Stimulated activated CD8-positive, alpha-beta memory T cell treated with anti-CD3 and anti-CD28 coated beads, Interleukin-15, amount 100 ng/mL, for 24 hours (primary cell): ENCODE measurements at regions not wholly inside any gene's neighbourhood (a gene's known extent, or its start where the extent isn't known, plus 50 kb on each side); places are given as distances from the start of the nearest gene placed in this dataset.
"Not testable (repeated sequence)": the region's sequence is repeated elsewhere in the genome, so short reads cannot be mapped to it uniquely, and the experiment has no call there.

Experiments
- DNase-seq: peaks from one replicate; pipeline ENCODE4 v3.0.0-alpha.2; 2020; ENCODE audit warnings: low read depth

DNA sequence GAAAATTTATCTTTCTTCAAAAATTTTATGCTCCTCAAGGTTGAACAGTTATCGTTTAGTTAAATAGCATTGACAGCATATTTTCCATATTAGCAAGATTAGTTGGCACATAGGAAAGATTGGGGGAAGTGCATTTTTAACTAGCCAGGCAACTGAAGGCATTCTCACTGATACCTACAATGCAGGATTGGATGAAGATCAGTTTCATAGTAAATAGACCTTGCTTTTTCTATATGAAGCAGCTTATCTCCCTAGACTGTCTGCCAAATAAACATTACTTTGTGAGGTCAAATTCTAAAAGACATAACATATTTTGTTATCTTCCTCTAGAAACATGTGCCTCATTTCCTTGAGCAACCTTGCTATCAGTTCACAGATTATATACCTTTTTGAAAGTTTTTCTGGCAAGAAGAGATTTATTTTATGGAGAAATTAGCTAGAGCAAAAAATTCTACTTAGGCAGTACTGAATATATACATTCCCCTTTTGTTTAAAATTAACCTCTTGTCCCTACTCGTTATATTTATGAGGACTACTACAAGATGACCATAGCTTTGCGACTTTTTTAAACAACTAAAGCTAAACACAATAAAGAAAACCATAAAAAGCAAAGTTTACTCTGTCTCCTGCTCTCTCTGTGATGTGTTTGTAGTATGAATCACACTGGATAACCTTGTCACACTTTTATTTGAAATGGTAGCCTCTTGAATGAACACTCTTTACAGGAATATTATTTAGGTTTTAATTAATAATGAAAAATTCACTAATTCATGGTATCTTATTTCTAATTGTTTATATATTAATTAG lies 654.9 kb upstream of the TBL1XR1 start:
- no peak for DNase-seq

GRCh38 chr3:177855021-177855420 lies 657.7 kb upstream of the TBL1XR1 start:
- no peak for DNase-seq

DNA sequence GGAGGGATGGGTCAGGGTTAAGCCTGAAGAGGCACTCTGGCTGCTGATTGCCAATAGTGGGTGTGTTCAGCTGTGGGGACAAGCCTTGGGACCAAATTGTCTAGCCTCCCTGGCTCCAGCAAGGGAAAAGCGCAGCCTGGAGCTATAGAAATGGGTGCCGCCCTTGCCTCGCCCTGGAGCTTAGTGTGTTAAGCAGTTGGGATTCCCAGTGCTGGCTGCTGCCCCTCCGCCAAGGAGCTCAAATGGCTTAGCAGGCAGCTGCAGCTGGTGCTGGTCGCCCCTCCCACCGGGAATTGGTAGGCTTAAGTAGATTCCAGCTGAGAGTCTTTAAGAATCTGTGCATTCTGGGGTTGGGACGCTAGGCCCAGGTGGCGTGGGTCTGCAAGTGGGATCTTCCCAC lies 662.9 kb upstream of the TBL1XR1 start:
- DNase-seq, result no peak

- DNase-seq, result no peak
Measured at GRCh38 chr3:177862962-177863491, 665.7 kb upstream of the TBL1XR1 start.

- not testable (repeated sequence) for DNase-seq
Measured at GRCh38 chr3:177871267-177871666, 665.0 kb upstream of the KCNMB2 start.

DNA sequence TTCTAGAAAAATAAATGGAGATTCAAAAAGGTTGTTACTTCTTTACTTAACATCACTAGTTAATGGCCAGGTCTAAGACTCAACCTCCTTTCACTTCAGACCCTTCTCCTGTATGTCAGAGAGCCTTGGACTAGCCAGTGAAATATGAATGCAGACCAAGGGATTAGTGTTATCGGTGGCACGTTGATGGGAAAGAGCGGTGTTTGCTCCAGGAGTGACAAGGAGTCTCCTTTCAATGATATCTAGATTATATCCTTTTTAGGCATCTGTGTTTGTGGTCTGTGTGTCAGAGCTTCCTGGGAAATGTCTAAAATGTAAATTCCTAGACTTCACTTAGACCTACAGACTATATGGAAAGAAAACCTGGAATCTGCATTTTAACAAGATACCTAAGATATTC lies 658.0 kb upstream of the KCNMB2 start:
- no peak for DNase-seq

GRCh38 chr3:177878957-177879356 lies 657.3 kb upstream of the KCNMB2 start:
- DNase-seq, result no peak

- no peak for DNase-seq
Measured at GRCh38 chr3:177881351-177881750, 654.9 kb upstream of the KCNMB2 start.

- no peak for DNase-seq
Measured at GRCh38 chr3:177882124-177882648, 654.0 kb upstream of the KCNMB2 start.

GRCh38 chr3:177883091-177883490 lies 653.1 kb upstream of the KCNMB2 start:
- DNase-seq, result no peak

- no peak for DNase-seq
Measured at GRCh38 chr3:177883957-177884356, 652.3 kb upstream of the KCNMB2 start.

- no peak for DNase-seq
Measured at GRCh38 chr3:177885063-177885462, 651.2 kb upstream of the KCNMB2 start.

GRCh38 chr3:177886501-177886900 lies 649.7 kb upstream of the KCNMB2 start:
- no peak for DNase-seq

- no peak for DNase-seq
Measured at GRCh38 chr3:177887475-177887874, 648.8 kb upstream of the KCNMB2 start.

DNA sequence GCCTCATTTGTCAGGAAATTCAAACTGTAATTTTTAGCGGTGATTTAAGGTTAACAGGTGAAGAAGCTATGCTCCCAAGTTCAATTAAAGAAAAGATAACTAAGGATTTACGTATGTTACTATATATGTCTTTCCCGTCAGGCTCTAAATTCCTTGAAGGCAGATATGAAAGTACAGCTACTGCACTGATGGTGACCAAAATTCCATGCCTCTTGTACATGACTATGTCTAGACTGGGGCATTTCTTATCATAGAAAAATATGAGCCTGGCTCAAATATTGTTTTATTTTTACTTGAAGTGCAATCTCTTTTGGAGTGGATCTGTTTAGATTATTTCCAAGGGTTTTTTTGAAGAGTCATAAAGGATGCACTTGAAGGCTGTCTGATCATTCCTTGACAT lies 647.1 kb upstream of the KCNMB2 start:
- DNase-seq, result no peak

GRCh38 chr3:177889652-177890358 lies 646.4 kb upstream of the KCNMB2 start:
- no peak for DNase-seq

DNA sequence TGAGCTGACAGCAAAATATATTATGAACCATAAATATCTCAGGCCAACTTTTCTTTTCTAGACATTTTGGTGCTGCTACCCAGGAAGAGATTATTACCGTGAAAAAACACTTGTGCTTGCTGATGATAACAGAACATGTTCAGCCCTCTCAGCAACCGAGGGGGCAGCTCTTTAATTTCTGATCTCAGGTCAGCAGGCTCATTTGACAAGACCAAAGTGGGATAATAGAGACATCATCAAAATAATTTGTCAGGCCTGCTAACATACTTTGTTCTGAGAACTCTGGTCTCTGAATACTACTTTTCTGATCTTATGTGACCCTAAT lies 645.9 kb upstream of the KCNMB2 start:
- DNase-seq, result no peak

DNA sequence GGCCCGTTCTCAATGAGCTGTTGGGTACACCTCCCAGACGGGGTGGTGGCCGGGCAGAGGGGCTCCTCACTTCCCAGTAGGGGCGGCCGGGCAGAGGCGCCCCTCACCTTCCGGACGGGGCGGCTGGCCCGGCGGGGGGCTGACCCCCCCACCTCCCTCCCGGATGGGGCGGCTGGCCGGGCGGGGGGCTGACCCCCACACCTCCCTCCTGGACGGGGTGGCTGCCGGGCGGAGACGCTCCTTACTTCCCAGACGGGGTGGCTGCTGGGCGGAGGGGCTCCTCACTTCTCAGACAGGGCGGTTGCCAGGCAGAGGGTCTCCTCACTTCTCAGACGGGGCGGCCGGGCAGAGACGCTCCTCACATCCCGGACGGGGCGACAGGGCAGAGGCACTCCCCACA lies 644.7 kb upstream of the KCNMB2 start:
- not testable (repeated sequence) for DNase-seq

GRCh38 chr3:177893331-177893730 lies 642.9 kb upstream of the KCNMB2 start:
- DNase-seq, result no peak

GRCh38 chr3:177894081-177894728 lies 642.0 kb upstream of the KCNMB2 start:
- no peak for DNase-seq

DNA sequence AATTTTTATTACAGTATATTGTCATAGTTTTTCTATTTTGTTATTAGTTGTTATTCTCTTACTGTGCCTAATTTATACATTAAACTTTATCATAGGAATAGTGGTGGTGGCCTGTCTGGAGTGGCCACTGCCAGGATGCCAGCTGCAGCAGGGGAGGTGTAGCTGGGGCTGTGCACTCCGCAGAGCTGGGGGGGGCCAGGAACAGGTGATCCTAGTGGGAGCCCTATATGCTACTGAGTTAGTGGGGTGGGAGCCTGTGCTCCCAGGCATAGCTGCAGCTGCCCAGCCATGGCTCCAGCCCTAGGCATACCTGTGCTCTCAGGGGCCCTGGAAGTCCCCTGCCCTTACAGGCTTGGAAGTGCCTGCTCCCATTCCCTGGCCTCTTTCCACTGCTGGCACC lies 638.1 kb upstream of the KCNMB2 start:
- no peak for DNase-seq

DNA sequence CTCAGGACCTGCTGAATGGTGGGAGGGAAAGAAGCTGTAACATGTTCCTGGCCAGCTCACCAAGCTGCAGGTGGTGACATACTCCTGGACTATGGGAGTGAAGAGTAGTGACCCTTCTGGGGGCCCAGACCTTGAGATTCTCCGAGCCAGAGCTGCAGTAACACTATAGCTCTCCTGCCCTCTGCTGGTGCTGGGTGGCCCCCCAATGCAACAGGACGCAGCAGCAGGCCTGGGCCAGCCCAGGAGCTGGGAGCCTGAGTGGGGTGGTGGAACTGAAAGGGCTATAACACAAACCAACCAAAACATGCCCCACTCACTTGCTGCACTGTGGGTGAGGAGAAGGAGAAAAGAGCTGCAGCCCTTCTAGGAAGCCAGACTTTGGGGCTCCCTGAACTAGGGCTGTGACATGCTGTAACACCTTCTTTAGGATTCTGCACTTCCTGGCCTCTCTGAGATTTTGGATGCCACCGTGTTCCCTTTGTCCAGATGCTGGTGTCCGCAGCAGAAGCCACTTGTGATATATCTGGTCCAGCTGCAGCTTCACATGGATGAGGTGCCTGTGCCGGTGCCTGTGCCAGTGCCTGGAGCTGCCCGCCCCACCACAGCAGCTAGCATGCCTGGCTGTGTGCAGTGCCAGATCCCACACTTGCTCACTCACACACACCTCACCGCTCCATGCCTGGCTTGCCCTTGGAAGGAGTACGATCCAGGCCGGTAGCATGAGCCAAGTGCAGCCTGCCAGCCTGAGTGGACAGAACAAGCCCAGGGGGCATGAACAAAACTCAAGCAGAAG lies 636.8 kb upstream of the KCNMB2 start:
- DNase-seq, result no peak
